ENCODE measurements at regions not wholly inside any gene's neighbourhood (a gene's known extent, or its start where the extent isn't known, plus 50 kb on each side); places are given as distances from the start of the nearest gene placed in this dataset.
"Not testable (repeated sequence)": the region's sequence is repeated elsewhere in the genome, so short reads cannot be mapped to it uniquely, and the experiment has no call there.

GRCh38 chr13:61214551-61214950 lies 201.1 kb downstream of the PCDH20 start:
- no peak for DNase-seq

DNA sequence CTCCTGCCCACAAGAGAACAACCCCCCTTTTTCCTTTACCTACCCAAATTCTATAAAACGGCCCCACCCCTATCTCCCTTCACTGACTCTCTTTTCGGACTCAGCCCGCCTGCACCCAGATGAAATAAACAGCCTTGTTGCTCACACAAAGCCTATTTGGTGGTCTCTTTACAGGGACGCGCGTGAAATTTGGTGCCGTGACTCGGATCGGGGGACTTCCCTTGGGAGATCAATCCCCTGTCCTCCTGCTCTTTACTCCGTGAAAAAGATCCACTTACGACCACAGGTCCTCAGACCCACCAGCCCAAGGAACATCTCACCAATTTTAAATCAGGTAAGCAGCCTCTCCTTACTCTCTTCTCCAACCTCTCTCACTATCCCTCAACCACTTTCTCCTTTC lies 209.8 kb downstream of the PCDH20 start:
- not testable (repeated sequence) for DNase-seq

DNA sequence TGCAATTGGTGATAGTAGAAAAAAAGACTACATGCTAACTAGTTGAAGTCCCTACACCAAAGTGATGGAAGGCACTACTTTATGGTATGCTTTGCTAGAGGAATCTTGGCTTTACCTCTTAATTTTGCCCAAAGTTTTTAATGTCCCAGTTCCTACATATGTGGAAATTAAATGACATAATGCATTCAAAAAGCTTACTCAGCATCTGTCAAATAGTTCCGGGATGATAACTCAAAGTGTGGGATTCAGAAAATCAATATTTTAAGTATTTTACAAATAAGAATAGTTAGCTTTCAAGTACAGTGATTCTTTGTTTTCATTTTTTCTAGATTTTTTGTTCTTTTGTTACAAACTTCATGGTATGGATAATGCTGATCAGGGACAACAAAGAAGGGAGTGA lies 211.6 kb downstream of the PCDH20 start:
- DNase-seq: no peak

DNA sequence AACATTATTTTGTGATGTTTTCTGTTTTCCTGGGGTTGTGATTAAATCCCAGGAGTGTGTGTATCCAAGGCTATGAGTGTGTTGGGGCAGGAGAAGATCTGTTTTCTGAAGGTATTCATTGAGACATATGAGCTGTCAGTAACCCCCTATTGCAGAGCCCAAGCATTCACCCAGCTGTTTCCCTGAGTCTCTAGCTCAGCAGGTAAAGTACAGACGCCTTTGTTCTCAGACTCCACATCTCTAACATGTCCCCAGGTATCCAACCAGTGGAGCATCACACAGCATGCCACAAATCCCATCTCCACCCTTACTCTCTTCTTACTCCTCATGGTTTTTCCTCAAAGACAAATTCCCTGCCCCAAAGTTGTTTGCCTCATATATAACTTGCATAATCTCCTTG lies 213.6 kb downstream of the PCDH20 start:
- no peak for DNase-seq

DNA sequence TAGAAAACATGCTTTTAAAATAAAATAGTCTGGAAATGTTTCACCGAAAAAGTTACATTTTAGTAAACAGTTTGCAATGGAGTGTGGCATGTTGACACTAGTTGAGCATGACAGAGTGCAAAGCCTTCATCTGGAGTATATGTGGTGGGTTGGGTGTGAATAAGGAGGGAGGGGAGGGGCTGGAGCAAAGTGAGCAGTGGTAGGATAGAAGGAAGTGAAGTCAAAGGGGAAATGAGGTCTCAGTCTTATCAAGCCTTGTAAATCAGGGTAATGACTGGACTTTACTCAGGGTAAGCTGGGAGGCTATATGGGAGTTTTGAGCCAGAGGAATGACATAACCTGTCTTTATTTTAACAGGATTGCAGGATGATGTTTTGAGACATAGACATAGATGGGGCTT lies 222.8 kb downstream of the PCDH20 start:
- DNase-seq: no peak

DNA sequence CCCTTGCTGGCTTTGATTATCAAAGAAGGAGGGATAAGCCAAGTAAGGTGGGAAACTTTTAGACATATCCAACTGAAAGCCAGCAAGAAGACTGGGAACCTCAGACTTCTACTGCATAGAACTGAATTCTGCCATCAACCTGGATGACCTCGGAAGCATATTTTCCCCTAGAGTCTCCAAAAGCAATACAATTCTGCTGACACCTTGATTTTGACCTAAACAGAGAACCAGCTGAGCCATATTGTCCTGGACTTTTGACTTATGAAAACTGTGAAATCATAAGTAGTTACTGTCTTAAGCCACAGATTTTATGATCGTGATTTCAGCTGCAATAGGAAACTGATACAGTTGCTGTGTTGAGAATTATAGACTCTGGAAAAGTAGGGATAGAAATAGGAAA lies 227.6 kb downstream of the PCDH20 start:
- no peak for DNase-seq

DNA sequence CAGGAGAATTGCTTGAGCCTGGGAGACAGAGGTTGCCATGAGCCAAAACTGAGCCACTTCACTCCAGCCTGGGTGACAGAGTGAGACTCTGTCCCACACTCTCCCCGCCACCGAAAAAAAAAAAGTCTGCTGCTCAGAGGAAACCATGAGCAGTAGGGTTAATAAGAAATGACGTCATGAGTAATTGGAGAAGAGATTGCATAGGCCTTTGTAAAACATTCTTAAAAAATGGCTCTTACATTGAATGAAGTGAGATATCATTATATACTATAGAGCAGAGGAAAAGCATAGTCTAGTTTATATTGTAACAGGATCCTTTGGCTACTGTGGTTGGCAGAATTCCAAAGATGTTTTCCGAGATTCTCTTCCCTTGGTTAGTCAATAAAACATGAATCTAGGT lies 228.2 kb downstream of the PCDH20 start:
- no peak for DNase-seq

DNA sequence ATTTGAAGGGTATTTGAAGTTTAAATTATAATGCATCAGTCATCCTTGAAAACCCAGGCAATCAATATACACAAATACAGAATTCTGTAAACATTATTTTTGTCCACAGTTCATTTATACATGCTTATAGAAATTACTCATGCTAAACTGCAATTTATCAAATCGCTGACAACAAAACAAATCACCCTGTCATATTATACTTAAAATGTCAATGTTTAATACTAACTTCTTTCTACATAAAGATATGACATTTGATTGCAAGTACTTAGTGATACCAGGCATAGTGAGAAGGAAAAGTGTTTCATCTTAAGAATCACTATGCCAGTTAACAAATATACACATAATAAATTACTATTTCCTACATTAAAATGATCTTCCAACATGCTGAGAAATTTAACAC lies 232.0 kb downstream of the PCDH20 start:
- DNase-seq: no peak

DNA sequence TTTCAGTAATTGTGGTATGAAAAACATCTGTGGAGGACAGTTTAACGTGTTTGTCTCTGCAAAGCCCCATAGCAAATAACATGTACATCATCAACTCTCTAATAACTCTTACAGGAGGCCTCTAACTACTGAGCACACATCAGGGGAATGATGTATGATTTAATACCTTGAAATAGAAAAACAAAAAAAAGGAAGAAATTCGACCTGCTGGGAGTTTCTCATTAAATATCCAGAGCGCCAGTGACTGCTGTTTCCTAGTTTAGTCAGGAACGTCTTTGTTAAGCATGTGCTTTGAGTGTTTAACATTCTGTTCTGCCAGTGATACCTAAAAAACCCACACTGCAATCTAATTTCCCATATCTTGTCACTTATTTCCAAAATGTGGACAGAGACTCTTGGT lies 235.4 kb downstream of the PCDH20 start:
- DNase-seq: no peak

- no peak for DNase-seq
Measured at GRCh38 chr13:61179741-61180140, 235.9 kb downstream of the PCDH20 start.

DNA sequence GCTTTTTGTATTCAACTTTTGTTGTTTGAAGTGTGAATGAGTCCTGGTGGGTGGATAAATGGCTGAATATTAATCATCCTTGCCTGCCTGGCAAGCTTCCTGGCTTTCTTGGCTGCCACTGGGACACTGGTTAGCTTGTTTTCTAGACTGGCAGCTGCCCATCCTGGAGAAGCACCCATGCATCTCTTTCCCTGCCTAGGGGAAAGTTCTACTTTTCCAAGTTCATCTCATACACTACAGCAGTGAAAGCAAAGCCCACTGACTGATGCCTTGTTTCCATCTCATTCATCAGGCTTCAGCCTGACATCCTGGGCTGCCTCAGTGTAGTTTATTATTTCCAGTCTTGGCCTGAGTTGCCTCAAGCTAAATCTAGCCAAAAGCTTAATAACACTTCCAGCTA lies 244.8 kb downstream of the PCDH20 start:
- DNase-seq: no peak

- no peak for DNase-seq
Measured at GRCh38 chr13:61162636-61163035, 253.0 kb downstream of the PCDH20 start.

DNA sequence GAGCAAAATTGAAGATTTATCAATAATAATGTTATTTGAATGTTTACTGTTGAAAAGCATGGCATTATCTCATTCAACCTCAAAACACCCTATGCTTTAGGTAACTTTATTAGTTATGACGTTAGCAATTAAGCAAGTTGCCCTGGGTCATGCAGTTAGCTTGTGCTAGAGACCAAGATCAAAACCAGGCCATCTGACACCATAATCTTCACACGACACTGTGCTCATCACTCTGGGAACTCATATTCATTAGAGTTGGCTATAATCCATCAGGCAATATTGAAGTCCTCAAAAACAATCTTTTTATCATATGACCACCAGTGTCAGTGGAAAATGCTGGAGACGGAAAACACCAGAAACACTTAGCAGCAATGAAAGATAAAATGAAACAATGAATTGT lies 253.5 kb downstream of the PCDH20 start:
- no peak for DNase-seq

DNA sequence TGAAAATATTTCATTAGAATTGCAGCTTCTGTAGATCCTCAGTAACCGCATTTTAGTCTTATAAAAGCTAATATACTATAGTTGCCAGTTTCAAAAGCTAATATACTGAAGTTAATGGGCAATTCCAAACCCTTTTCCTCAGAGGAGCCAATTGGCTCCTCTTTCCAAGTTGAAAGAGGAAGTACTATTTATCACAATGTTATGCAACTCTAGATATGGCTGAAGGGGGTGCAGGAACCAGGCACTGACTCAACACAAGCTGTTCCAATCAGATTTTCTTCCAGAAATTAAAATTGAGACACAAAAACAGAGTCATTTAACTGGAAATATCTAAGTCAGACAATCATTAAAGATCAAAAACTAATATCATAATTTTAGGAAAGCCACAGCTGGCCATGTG lies 258.9 kb downstream of the PCDH20 start:
- no peak for DNase-seq

- no peak for DNase-seq
Measured at GRCh38 chr13:61151062-61151461, 264.6 kb downstream of the PCDH20 start.

DNA sequence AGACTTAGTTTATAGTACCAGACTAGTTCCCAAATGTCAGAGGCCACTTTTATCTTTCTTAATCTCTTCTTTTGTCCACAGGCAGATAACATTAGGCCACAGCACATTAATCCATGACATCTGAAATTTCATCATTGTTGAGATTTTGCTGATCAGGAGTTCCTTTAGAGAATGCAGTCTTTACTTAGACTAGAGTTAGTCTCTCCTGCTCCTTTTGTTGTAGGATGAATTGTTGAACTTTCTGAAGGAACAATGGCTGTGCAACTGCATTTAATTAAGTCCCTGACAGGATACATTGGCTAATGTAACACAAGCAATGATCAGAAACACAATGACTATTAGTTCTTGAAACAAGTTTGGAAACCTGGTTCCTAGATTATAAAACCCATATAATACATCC lies 266.3 kb downstream of the PCDH20 start:
- no peak for DNase-seq

DNA sequence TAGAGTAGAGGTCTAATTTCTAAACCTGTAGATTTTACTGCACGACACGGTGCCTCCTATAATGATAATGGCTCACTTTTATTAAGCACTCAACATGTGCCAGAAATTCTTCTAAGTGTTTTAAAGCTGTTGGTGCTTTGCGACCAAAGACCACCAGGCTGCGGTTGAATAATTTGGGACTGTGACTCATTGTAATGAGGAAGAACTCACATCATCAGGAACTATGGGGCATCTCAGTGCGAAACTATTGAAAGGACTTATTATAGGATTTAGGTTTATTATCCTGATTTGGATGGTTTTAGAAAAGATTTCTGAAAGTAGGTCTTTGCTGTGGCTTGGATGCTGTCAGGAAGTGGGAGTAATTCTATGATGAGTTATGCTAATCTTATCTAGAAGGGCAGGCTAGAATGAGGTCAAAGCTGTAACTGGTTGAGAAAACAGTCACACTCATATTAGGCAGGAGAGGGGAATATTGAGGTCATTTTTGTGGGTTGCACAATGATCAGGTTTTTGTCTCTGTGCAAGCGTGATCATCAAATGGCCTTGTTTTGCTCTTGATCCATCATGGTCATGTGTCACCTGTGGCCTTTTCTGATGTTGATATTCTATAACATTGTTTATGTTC lies 266.8 kb downstream of the PCDH20 start:
- no peak for DNase-seq

GRCh38 chr13:61148211-61148610 lies 267.4 kb downstream of the PCDH20 start:
- no peak for DNase-seq

DNA sequence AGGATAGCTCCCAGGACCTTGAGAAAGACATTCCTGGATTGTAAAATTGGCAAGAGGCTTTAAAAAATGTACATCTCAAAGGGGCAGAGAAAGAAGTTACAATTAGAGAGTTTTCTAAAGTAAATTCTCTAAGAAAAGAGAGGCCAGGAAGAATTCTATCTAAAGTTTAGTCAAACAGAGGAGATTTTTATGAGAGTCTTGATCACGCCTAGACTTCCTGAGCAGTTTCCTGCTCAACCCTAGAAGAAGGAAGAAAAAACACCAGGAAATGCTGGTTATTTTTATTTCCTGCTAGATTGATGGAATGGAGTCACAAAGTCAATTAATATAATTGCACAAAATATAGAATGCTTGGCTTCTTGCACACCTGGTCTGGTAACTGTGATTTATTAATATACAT lies 269.1 kb downstream of the PCDH20 start:
- no peak for DNase-seq

DNA sequence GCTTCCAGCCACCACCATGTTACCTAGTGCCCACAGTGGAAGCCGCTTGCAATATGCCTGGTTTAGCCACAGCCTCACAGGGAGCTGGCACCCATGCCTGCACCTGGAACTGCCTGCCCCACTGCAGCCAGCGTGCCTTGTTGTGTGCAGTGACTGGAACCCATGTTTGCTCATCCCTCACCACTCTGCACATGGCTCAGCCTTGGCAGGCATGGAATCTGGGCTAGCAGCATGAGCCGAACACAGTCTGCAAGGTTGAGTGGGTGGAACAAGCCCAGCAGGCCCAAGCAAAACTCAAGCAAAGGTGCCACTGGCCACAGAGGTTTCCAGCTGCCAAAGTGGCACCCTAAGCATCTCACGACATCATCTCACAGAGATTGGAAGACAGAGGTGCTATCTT lies 269.5 kb downstream of the PCDH20 start:
- DNase-seq: no peak

DNA sequence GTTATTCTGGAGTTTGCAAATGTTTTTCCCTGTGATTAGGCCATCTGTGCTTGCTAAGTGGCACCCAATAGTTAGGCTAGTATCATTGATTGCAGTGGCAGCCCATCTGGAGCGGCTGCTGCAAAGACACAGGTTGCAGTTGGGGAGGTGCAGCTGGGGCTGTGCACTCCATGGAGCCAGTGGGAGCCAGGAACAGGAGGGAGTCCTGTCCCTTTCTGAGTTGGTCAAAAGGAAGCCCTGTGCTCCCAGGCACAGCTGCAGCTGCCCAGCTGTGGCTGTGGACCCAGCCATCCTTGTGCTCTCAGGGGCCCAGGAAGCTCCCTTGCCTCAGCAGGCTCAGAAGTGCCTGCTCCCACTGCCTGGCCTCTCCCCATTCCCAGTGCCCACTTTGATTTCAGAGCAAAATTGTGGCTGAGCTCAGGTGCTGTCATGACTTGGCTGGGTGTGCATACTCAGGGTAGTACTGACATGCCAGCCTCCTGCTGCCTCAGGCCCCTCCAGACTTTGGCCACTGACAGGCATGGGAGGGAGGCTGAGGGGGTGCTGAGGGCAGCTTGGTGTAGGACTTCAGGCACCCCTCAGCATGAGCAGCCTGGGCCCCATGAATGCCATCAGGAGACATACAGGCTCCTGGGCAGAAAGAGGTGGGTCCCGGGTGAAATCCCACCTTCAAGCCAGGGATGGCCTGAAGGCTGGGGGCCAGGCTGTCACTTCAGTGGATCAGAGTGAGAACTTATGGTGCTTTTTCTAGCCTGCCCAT lies 270.6 kb downstream of the PCDH20 start:
- no peak for DNase-seq

DNA sequence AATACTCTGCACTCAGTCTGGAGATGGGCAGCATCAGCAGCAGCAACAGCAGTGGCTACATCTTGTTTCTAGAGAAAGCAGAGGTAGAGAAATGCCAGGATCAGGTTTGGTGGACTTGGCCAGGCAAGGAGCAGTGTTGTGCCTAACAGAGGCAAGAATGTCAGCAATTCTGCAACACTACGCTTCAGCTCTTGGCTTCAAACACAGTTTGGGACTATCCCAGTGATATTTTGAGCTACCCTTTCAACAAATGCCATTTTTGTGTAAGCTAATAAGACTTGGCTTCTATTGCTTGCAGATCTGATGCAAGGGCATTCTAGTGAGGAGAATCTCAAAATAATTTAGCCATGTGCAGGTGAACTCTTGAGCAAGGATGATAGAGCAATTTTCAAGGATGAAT lies 271.3 kb downstream of the PCDH20 start:
- DNase-seq: no peak

DNA sequence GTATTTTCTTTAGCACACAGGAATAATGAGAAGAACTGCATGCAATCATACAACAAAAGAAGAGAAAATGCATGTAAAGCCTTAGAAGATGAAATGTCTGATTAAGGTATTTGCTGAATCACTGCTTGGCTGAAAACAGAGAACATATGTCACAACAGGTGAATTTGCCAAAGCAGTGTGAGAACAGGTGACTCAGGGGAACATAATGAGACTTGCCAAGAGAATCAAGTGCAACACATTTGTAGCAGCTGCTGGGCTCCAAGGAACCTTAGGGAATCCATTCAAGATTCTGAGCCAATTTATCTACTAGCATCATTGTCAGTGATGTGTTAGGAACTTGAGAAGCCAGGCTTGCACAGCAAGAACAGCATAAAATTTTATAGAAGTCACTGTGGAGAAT lies 273.1 kb downstream of the PCDH20 start:
- DNase-seq: no peak

- no peak for DNase-seq
Measured at GRCh38 chr13:61138857-61139256, 276.8 kb downstream of the PCDH20 start.

DNA sequence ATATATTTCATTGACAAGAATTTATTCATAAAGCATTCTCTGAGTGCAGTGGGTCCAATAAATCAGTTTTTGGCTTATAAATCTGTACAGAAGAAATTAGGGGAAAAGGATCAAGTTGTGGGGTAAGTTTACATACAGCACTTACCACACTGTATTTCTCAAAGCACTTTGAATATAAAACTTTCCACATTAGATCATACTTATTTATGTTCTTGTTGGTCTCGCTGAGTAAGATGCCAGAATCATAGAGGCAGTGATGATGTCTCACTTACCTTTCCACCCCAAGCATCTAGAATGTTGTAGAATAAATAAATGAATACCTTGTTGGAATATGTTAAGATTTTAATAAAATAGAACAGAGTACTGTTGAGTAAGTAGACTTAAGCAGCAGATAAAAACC lies 279.1 kb downstream of the PCDH20 start:
- DNase-seq: no peak

All from femur (tissue), 1 donor.